ELR (cell line): ENCODE measurements at regions not wholly inside any gene's neighbourhood (a gene's known extent, or its start where the extent isn't known, plus 50 kb on each side); places are given as distances from the start of the nearest gene placed in this dataset.
"Not testable (repeated sequence)": the region's sequence is repeated elsewhere in the genome, so short reads cannot be mapped to it uniquely, and the experiment has no call there.

Experiments used
- DNase-seq: peaks from one replicate; pipeline ENCODE4 v3.0.0-alpha.2; 2015; ENCODE audit warnings: low read depth

DNA sequence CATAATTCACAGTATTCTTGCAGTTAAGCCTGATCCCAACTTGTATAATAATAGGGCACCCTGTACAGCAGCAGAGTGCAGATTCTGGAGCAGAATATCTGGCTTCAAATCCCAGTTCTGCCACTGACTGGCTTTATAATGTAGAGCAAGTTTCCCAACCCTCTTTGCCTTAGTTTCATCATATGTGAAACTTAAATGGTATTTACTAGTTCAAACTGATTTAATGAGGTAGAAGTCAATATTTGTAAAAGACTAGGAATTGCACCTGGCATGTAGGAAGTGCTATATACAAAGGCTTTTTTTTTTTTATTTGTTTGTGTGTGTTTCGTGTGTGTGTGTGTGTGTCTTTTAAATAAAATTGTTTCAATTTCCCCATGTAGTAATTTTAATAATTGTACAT is 125.9 kb downstream of the CCER1 start:
- DNase-seq: no peak

GRCh38 chr12:90828621-90829020 is 126.4 kb downstream of the CCER1 start:
- DNase-seq: no peak

- DNase-seq: no peak
Observed at GRCh38 chr12:90827567-90827966, 127.4 kb downstream of the CCER1 start.

DNA sequence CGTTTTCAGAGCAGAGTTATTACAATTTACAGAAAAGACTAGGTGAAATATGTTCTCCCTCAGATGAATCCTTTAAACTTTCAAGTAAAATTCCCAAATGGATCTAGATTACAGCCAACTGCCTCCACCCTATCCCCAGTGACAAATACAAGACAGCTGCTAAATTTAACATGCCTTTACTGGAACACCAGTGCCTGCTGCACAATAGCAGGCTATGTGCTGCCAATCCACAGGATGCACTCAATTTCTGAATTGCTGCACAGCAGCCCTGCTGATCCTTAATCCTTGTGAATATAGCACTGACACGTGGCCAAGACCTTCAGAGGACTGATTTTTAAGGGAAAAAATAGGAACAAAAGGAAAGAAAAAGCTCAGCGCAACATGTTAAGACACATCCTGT is 128.9 kb downstream of the CCER1 start:
- no peak for DNase-seq

- no peak for DNase-seq
Observed at GRCh38 chr12:90823859-90824258, 131.1 kb downstream of the CCER1 start.

GRCh38 chr12:90819709-90820108 is 135.3 kb downstream of the CCER1 start:
- no peak for DNase-seq

- peak; percentile 29 for DNase-seq
Observed at GRCh38 chr12:90816353-90817089, 138.5 kb downstream of the CCER1 start.

DNA sequence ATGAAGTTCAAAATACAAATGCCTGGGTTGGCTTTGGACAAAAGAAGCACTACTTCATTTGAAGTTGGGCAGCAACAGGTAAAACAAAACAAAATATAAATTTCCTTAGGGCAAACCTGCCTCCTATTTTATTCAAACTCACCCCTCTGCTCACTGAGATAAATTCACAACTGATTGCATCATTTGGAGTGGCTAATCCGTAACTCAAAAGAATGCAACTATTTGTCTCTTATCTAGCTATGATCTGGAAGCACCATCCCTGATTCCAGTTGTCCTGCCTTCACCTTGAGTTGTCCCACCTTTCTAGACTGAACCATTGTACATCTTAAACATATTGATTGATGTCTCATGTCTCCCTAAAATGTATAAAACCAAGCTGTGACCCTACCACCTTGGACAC is 145.0 kb downstream of the CCER1 start:
- no peak for DNase-seq

DNA sequence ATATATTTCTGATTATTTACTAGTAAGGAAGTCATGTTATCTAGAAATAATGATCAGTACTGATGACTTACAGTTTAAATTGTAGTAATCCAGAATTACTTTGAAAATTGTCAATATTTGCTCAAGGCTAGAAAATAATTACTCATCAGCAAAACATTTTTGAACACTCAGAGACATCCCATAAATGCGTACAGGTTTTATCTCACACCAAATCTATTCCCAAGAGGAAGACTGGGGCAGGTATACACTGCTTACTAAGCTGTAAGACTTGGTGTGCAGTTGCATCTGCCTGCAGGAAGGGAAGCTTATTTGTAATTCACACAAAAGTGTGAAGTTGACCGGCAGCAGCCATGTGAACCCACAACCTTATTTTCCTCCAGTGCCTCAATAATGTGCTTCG is 146.4 kb downstream of the CCER1 start:
- DNase-seq: peak; percentile 53

DNA sequence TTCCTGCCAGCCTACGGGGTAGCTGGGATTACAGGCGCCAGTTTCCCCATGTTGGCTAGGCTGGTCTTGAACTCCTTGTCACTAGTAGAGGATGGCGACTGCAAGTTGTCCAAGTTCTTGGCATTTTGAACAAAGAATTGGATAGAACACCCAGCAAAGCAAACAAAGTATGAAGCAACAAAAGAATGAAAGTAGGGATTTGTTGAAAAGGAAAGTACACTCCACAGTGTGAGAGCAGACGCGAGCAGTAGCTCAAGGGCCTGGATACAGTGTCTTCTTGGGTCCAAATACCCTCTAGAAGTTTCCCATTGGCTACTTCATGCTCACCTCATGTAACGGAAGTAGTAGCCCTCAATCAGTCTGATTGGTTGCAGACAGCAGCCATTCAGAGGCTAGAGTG is 152.2 kb downstream of the CCER1 start:
- DNase-seq: no peak

DNA sequence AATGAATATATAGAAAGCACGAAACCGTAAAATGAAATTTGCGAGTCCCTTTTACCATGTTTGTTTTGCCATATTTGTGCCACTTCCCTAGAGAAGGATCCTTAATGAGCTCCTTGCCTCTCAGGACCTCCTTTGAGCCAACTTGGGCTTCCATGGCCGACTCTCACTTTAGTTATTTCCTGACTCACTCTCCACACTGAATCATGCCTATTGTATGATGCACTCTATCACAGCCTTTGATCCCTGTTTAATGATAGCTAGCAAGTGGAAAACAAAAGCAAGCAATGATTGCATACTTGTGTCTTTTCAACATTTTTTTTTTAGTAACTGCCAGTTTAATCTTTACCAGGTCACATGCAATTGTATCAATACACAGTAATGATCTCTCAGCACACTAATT is 153.2 kb downstream of the CCER1 start:
- DNase-seq: peak; percentile 82

DNA sequence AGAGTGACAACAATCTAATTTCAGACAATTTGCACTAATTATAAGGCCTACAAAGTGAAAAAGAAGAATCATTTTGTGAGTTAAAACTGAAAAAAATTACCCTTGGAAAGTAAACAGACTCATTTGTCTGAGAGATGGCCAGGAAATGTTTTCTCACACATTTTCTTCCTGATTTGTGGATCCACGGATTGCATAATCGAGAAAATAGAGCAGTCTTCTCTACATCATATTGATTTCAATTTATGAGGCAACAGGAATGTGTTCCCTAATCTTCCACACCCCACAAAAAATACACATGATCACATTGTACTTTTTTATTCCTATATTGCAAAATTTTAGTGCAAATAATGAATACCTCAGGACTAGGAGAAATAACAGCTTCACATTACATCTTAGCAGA is 160.8 kb downstream of the CCER1 start:
- no peak for DNase-seq

DNA sequence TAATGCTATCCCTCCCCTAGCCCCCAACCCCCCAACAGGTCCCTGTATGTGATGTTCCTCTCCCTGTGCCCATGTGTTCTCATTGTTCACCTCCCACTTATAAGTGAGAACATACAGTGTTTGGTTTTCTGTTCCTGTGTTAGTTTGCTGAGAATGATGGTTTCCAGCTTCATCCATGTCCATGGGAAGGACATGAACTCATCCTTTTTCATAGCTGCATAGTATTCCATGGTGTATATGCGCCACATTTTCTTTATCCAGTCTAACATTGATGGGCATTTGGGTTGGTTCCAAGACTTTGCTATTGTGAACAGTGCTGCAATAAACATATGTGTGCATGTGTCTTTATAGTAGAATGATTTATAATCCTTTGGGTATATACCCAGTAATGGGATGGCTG is 162.3 kb downstream of the CCER1 start:
- DNase-seq: not testable (repeated sequence)

GRCh38 chr12:90791445-90791844 is 163.5 kb downstream of the CCER1 start:
- DNase-seq: no peak

DNA sequence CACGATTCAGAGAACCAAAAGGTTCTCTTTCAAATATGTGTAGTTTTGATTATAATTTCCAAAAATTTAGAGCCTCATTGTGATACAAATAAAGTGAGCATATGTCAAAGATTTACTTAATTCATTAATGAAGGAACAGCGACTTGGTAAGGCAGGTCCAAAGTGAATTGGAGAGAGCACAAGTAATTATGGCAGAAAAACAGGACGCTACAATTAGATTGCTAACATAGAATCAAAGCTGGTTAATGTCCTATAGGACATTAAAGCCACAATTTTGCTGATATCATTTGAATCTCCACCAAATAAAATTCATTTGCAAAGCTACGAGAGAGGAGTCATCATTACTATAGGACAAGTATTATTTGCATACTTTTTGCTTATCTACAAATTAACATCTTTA is 164.2 kb downstream of the CCER1 start:
- no peak for DNase-seq

DNA sequence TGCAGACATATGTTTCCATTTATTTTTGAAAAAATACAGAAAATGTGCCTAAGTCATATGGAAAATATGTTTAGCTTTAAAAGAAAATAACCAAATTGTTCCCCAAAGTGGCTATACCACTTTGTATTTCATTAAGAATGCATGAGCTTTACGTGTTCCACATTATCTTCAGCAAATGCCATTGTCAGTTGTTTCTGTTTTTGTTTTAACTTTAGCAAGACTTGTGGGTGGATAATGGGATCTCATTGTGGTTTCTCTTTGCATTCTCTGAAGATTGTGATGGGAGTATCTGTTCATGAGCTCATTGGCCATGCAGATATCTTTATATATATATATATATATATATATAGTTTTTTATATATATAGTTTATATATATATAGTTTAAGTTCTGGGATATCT is 181.5 kb downstream of the CCER1 start:
- no peak for DNase-seq

DNA sequence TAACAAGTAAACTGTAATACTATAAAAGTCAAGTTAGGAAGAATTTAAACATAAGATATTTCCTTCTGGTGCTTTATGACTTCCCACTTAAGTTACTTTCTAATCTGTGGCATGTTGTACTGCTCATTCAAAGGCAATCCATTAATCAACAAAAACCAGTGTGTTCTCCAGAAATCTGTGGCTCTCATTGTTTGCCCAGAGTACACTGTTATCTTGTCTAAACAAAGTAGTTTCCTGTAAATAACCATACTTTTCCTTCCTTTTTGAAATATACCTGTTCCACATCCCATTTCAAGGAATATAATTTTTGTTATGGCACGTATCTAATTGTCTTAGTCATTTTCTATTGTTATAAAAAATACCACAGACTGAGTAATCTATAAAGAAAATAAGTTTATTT is 184.1 kb downstream of the CCER1 start:
- DNase-seq: no peak

GRCh38 chr12:90757957-90758356 is 197.0 kb downstream of the CCER1 start:
- DNase-seq: no peak

GRCh38 chr12:90745211-90745610 is 209.8 kb downstream of the CCER1 start:
- no peak for DNase-seq

DNA sequence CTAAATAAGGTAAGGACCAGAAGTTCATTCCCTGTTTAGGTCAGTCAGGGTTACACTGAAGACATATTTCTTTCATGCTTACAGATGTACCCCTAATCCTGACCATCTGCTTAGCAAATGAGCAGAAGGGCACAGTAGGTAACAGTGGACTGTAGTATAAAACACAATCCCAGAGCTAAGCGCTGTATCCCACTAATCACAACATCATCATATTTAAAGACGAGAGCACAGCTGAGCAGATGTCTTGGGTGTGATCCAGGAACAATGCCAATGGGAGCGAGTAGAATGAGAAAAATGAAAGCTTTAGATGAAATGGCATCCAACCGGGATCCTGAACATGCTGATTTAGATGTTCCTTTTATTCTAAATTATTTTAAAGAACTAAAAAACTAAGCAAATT is 213.4 kb downstream of the CCER1 start:
- DNase-seq: no peak

DNA sequence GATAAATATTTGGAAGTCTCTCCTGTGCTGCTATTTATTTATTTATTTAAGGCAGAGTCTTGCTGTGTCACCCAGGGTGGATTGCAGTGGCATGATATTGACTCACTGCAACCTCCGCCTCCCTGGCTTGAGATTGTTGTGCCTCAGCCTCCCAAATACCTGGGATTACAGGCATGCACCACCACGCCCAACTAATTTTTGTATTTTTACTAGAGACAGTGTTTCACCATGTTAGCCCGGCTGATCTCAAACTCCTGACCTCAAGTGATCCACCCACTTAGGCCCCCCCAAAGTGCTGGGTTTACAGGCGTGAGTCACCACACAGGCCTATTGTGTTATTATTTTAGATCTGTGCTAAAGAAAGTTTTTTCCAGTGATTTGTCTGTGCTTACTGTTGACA is 225.2 kb downstream of the CCER1 start:
- DNase-seq: peak; percentile 44

GRCh38 chr12:90712671-90713070 is 242.3 kb downstream of the CCER1 start:
- peak; percentile 20 for DNase-seq

DNA sequence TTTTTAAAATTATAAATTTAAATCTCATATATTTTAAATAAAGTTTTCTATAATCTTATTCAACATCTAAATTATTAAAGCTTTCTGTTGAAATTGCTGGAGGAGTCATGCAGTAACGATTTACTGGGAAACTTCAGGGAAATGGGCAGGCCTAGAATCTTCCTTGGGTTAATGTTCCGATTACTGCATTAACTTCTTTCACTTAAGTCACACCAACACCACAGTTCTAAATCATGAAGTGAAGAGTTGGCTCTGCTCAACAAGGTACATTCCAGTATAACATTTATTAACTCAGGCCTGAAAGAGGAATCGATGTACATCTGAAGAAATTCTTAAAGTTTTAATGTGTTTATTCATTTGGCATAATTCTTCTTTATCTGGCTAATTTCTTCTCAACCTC is 244.3 kb downstream of the CCER1 start:
- DNase-seq: no peak

DNA sequence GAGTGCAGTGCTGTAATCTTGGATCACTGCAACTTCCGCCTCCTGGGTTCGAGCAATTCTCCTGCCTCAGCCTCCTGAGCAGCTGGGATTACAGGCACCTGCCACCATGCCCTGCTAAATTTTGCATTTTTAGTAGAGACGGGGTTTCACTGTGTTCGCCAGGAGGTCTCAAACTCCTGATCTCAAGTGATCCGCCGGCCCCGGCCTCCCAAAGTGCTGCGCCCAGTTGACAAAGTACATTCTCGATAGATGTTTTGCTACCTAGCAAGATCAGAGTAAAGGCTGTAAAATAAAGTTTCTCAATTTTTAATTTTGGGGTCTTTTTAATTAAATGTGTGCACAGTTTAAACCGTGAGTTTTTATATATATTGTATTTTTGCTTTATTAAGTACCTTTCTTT is 248.9 kb downstream of the CCER1 start:
- no peak for DNase-seq

DNA sequence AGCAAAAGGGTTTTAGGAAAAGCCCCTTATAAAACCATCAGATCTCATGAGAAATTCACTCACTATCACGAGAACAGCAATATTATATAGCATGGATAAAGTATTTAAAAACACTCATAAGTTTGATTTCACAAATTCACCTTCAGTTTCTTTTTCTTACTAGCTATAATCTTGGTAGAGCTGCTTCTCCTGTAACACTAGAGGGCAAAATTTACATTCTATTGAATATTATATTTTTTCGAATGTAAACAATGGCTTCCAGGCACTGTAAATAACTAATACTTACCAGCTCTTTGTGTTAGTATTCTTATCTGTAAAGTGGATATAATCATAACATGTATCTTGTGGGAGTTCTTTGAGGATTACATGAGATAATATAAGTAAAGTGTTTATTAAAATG is 259.6 kb downstream of the CCER1 start:
- DNase-seq: peak; percentile 50
